Stimulated activated CD8-positive, alpha-beta memory T cell treated with anti-CD3 and anti-CD28 coated beads, Interleukin-7, amount 100 ng/mL, for 4 hours (primary cell): ENCODE measurements at regions not wholly inside any gene's neighbourhood (a gene's known extent, or its start where the extent isn't known, plus 50 kb on each side); places are given as distances from the start of the nearest gene placed in this dataset.
"Not testable (repeated sequence)": the region's sequence is repeated elsewhere in the genome, so short reads cannot be mapped to it uniquely, and the experiment has no call there.

Experiments used
- DNase-seq, 2 donors: peaks; one replicate each; pipeline ENCODE4 v3.0.0-alpha.2; 2020; ENCODE audit warnings: low read depth in 2 of 2

- no peak for DNase-seq
Observed at GRCh38 chr10:80946957-80947726, 409.4 kb downstream of the SH2D4B start.

DNA sequence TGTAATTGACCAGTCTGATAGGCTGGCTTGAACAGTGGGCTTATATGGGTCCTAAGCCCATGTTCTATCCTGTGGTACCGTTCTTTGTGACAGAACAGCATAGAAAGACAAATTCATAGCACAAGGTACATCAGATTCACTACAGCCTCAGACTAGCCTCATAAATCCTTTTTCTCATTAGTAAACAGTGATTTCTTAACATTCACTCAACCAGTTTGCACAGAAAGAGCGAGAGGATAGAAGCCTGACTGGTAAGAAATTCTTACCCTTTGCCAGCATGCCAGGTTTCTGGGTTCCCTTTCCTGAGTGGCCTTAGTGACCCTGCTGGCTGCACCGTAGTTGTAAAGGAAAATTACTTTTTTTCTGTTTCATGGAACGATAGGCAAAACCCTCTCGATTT lies 412.1 kb downstream of the SH2D4B start:
- no peak for DNase-seq

- DNase-seq: no peak
Observed at GRCh38 chr10:80952436-80952835, 414.7 kb downstream of the SH2D4B start.

- DNase-seq: no peak
Observed at GRCh38 chr10:80957161-80957560, 419.5 kb downstream of the SH2D4B start.

- DNase-seq: no peak
Observed at GRCh38 chr10:80964179-80964578, 426.5 kb downstream of the SH2D4B start.

GRCh38 chr10:80964955-80965614 lies 427.4 kb downstream of the SH2D4B start:
- no peak for DNase-seq

GRCh38 chr10:80966326-80966986 lies 428.8 kb downstream of the SH2D4B start:
- no peak for DNase-seq

DNA sequence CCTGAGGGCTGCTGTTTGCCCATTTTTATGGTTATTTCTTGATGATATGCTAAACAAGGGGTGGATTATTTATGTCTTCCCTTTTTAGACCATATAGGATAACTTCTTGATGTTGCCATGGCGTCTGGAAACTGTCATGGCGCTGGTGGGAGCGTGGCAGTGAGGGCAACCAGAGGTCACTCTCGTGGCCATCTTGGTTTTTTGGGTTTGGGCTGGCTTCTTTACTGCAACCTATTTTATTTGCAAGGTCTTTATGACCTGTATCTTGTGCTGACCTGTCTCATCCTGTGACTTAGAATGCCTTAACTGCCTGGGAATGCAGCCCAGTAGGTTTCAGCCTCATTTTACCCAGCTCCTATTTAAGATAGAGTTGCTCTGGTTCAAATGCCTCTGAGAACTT lies 429.7 kb downstream of the SH2D4B start:
- DNase-seq: not testable (repeated sequence)

GRCh38 chr10:80968903-80969302 lies 431.2 kb downstream of the SH2D4B start:
- no peak for DNase-seq

DNA sequence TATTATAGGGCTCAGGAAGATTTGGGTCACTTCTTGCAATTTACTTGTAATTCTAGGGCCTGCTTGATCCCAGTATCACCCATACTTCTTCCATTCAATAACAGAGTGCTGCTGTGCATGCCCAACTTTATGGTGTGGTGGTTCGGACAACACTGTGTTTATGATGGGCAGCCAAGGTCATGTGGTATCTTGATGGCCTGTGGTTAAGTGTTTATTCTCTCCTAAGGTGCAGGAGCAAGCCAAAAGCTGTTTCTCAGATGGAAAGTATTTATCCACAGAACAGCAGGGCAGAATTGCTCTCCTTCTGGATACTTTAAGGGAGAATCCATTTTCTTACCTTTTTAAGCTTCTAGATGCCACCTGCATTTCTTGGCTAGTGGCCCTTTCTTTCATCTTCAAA lies 433.8 kb downstream of the SH2D4B start:
- DNase-seq: no peak

GRCh38 chr10:80976658-80977057 lies 439.0 kb downstream of the SH2D4B start:
- no peak for DNase-seq

GRCh38 chr10:80985102-80985501 lies 447.4 kb downstream of the SH2D4B start:
- DNase-seq: no peak

DNA sequence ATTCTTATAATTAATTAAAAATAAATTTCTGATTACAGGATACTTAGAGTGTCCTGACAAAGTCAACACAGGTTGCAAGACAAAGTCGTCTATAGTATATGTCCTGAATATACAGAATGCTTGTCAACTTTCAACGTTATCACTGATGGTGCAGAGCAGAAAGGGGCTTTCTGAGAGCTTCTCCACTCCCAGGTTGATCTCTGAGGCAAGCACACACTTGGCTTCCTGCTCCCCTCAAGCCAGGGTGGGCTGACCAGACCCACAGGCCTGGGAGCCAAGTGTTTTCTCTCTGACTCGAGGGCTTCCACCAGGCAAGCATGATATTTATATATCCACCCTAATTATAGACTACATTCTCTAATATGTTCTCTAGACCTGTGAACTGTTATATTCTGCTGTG lies 448.9 kb downstream of the SH2D4B start:
- DNase-seq: no peak

DNA sequence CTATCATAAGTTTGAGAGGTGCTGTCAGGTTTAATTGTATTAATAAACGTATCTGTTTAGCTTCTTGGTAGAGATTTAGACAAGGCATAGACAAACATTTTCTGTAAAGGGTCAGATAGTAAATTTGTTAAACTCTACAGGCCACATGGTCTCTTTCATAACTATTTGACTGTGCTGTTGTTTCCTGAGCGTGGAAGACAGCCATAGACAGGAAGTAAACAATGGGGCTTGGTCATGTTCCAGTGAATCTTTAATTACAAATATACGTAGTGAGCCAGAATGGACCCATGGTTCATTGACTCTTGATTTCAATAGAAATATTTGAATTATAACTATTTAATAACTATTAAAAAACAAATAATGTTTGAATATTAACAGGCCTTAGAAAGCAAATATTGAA lies 451.1 kb downstream of the SH2D4B start:
- DNase-seq: no peak

GRCh38 chr10:80996615-80997193 lies 459.0 kb downstream of the SH2D4B start:
- DNase-seq: no peak

GRCh38 chr10:81000781-81001180 lies 463.1 kb downstream of the SH2D4B start:
- no peak for DNase-seq

DNA sequence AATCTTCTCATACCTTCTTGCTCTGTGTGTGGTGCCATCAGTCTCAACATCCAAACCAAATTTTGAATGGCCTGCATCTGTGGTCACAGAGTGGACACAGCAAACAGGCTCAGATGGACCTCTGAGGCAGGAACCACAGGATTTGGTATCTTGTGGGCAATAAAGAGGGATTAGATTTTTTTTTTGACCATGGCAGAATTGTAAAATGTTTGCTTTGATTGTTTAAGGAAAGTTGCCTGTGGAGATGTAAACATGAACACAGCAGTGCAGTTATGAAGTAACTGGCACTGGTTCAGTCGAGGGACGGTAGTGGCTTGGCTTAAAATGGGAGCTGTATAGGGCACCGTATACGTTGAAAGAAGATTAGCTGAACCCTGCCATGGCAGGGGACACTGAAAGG lies 464.7 kb downstream of the SH2D4B start:
- DNase-seq: no peak

GRCh38 chr10:81007872-81008271 lies 470.2 kb downstream of the SH2D4B start:
- DNase-seq: no peak

- no peak for DNase-seq
Observed at GRCh38 chr10:81008726-81009125, 471.0 kb downstream of the SH2D4B start.

GRCh38 chr10:81009296-81009695 lies 471.6 kb downstream of the SH2D4B start:
- DNase-seq: no peak

GRCh38 chr10:81013771-81014170 lies 476.1 kb downstream of the SH2D4B start:
- no peak for DNase-seq

DNA sequence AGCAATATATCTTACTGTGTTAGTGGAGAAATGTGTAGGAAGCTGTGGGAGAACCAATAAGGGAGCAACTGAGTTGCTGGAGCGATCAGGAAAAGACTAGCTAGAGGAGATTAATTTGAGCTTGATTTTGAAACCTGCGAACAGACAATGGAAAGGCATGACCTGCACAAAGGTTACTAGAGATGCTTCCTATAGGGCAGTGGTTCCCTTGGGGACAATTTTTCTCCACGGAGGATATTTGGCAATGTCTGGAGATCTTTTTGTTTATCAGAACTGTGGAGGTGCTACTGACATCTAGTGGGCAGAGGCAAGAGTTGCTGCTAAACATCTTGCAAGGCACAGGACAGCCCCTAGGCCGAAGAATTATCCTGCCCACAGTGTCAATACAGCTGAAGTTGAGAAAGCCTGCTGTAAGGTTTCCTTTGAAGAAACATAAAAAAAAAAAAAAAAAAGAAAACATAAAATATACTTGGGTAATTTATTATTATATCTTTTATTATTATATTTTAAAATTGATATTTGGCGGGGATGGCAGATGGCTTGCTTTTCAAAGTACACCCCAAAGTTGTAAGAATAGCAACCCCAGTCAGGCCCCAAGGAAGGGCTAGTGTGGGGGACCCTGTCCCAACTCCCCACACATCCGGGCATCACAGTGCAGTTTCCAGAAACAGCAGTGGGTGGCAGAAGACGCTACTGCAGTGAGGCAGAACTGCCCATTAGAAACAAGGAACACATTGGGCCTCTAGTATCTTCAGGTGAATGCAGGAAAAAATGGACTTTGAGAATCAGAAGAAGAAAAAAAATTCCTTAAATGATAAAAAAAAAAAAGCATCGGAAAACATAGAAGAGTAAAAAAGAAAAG lies 481.6 kb downstream of the SH2D4B start:
- DNase-seq: no peak
